LNCAP (cell line): ENCODE measurements at regions not wholly inside any gene's neighbourhood (a gene's known extent, or its start where the extent isn't known, plus 50 kb on each side); places are given as distances from the start of the nearest gene placed in this dataset.

ENCODE experiments used
- CTCF ChIP-seq: fragments of 450-650 bp; IDR thresholded peaks from 2 replicates; pipeline ENCODE4 v1.5.1; 2017; ENCODE audit warnings: mild to moderate bottlenecking

- no peak for TF ChIP-seq CTCF
Measured at GRCh38 chr18:38884050-38884449, 1318.5 kb upstream of the CELF4 start.

GRCh38 chr18:38883111-38883510, 1317.5 kb upstream of the CELF4 start:
- no peak for TF ChIP-seq CTCF

- TF ChIP-seq CTCF: no peak
Measured at GRCh38 chr18:38879871-38880270, 1314.3 kb upstream of the CELF4 start.

- no peak for TF ChIP-seq CTCF
Measured at GRCh38 chr18:38872342-38872741, 1306.7 kb upstream of the CELF4 start.

GRCh38 chr18:38868757-38869156, 1303.2 kb upstream of the CELF4 start:
- TF ChIP-seq CTCF: no peak

GRCh38 chr18:38867680-38868079, 1302.1 kb upstream of the CELF4 start:
- TF ChIP-seq CTCF: no peak

GRCh38 chr18:38851526-38851925, 1285.9 kb upstream of the CELF4 start:
- TF ChIP-seq CTCF: no peak

- no peak for TF ChIP-seq CTCF
Measured at GRCh38 chr18:38847326-38847725, 1281.7 kb upstream of the CELF4 start.
